ENCODE measurements at regions not wholly inside any gene's neighbourhood (a gene's known extent, or its start where the extent isn't known, plus 50 kb on each side); places are given as distances from the start of the nearest gene placed in this dataset.

DNA sequence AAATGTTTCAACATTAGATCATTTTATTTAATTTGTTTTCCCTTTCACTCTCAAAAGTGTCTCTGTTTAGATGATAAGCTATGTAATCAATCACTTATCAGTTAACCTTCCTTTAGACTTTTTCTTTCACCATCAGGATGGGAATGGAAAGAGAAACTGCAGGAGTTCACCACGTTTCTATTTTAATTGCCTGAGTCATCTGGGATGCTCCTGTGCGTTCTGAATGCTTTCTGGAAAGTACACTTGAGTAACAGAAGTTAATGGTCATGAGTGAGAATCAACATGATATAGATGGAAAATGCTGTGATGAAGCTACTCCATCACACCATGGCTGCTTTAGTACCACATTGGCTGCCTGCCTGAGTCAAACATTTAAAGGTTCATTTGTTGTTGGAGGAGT is 783.3 kb upstream of the CDH9 start:
- H2BK20ac ChIP-seq (ENCODE audit: low read depth, low read length, poor library complexity, severe bottlenecking) = no peak overlapping the region
- Mint-ChIP-seq H3K4me1 (no peaks in the 10 kb centered on the region), H3K27me3 (ENCODE audit: low read depth) (no peaks in the 10 kb centered on the region), H3K27ac (no peak overlapping the region), H3K36me3 (ENCODE audit: insufficient read depth in 1 of 3, low read depth in 3 of 3) (no peaks in the 10 kb centered on the region), H3K4me3 (no peak overlapping the region), H3K9me3 (no peaks in the 10 kb centered on the region)
- no peak overlapping the region for H2BK12ac ChIP-seq (ENCODE audit: insufficient read length, low read depth, low read length)
- H2BK5ac ChIP-seq (ENCODE audit: insufficient read length, low read length) = no peak overlapping the region
- H3K18ac ChIP-seq (ENCODE audit: insufficient read length, low read depth, low read length) = no peak overlapping the region
- H2AFZ ChIP-seq (ENCODE audit: low read length) = no peak overlapping the region
- H3K79me1 ChIP-seq (ENCODE audit: insufficient read depth, low read depth, low read length, poor library complexity, severe bottlenecking) = no peaks in the 10 kb centered on the region
- H3K4me2 ChIP-seq (ENCODE audit: insufficient read depth, insufficient read length, low read length) = no peak overlapping the region
- no CpG with 5 or more reads among the region's 2 CpGs for WGBS (ENCODE audit: extremely low coverage, insufficient read length, low lambda C conversion rate)
- no peak overlapping the region for H4K5ac ChIP-seq (ENCODE audit: insufficient read length, low read depth, low read length)
- H3K27ac ChIP-seq (ENCODE audit: insufficient read length, low read depth, low read length) = no peak overlapping the region
- H3K79me2 ChIP-seq (ENCODE audit: insufficient read depth, low read length) = no peaks in the 10 kb centered on the region
- no peaks in the 10 kb centered on the region for H3K23me2 ChIP-seq (ENCODE audit: insufficient read length, low read depth, low read length, poor library complexity, severe bottlenecking)
- no peak overlapping the region for H3K56ac ChIP-seq (ENCODE audit: insufficient read length, low read depth, low read length)
- no peak overlapping the region for H3K14ac ChIP-seq (ENCODE audit: insufficient read depth, low read length)
- H2BK120ac ChIP-seq (ENCODE audit: low read depth, low read length, poor library complexity, severe bottlenecking) = no peak overlapping the region
- no peaks in the 10 kb centered on the region for H3K4me1 ChIP-seq (ENCODE audit: insufficient read depth, low read length)
- H3K23ac ChIP-seq (ENCODE audit: insufficient read length, low read depth, low read length) = no peak overlapping the region
- no peak for DNase-seq
- TF ChIP-seq, protein P1, sequence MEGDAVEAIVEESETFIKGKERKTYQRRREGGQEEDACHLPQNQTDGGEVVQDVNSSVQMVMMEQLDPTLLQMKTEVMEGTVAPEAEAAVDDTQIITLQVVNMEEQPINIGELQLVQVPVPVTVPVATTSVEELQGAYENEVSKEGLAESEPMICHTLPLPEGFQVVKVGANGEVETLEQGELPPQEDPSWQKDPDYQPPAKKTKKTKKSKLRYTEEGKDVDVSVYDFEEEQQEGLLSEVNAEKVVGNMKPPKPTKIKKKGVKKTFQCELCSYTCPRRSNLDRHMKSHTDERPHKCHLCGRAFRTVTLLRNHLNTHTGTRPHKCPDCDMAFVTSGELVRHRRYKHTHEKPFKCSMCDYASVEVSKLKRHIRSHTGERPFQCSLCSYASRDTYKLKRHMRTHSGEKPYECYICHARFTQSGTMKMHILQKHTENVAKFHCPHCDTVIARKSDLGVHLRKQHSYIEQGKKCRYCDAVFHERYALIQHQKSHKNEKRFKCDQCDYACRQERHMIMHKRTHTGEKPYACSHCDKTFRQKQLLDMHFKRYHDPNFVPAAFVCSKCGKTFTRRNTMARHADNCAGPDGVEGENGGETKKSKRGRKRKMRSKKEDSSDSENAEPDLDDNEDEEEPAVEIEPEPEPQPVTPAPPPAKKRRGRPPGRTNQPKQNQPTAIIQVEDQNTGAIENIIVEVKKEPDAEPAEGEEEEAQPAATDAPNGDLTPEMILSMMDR (conservative IDR thresholded peaks at IDR 0.05) = no peak
- H4K20me1 ChIP-seq (ENCODE audit: control insufficient read depth, insufficient read depth, insufficient read length) = no peaks in the 10 kb centered on the region
- H3K27me3 ChIP-seq (ENCODE audit: insufficient read depth, low read length) = no peaks in the 10 kb centered on the region
- H3K9ac ChIP-seq (ENCODE audit: extremely low read depth, insufficient read length, low read length) = no peak overlapping the region
- H3K4ac ChIP-seq (ENCODE audit: low read depth, low read length) = no peak overlapping the region
- no peak overlapping the region for H2AK5ac ChIP-seq (ENCODE audit: insufficient read length, low read length)
- H3K9me3 ChIP-seq (ENCODE audit: control insufficient read depth, low read depth, low read length) = no peaks in the 10 kb centered on the region
- H2BK15ac ChIP-seq (ENCODE audit: low read depth, low read length) = no peak overlapping the region
- no peak overlapping the region for H3T11ph ChIP-seq (ENCODE audit: low read length)
- H4K8ac ChIP-seq (replicated peaks; ENCODE audit: insufficient read length, low read depth, low read length) = no peak overlapping the region
- H4K91ac ChIP-seq (ENCODE audit: insufficient read length, low read depth, low read length) = no peak overlapping the region

All from H9 (cell line).